H9 (cell line): ENCODE measurements at regions not wholly inside any gene's neighbourhood (a gene's known extent, or its start where the extent isn't known, plus 50 kb on each side); places are given as distances from the start of the nearest gene placed in this dataset.

Experiments
- DNase-seq: peaks from one replicate; pipeline ENCODE4 v3.0.0-alpha.2; 2017
- H2AFZ ChIP-seq: one replicate; pipeline ENCODE4 v1.6.1; 2013; ENCODE audit warnings: mild to moderate bottlenecking, low read length, control low read depth, moderate library complexity
- H2AK5ac ChIP-seq: 2 replicates; pipeline ENCODE4 v1.6.1; 2013; ENCODE audit warnings: low read length, control low read depth, mixed read lengths; ENCODE audit not compliant: insufficient read length
- H2BK120ac ChIP-seq: one replicate; pipeline ENCODE4 v1.6.1; 2013; ENCODE audit warnings: low read depth, mild to moderate bottlenecking, low read length, control low read depth, inconsistent platforms; ENCODE audit not compliant: poor library complexity, severe bottlenecking
- H2BK12ac ChIP-seq: 2 replicates; pipeline ENCODE4 v1.6.1; 2013; ENCODE audit warnings: low read length, control low read depth, mixed read lengths, low read depth; ENCODE audit not compliant: insufficient read length
- H2BK15ac ChIP-seq: 2 replicates; pipeline ENCODE4 v1.6.1; 2013; ENCODE audit warnings: low read depth, low read length, control low read depth
- H2BK20ac ChIP-seq: one replicate; pipeline ENCODE4 v1.6.1; 2013; ENCODE audit warnings: low read depth, mild to moderate bottlenecking, low read length, control low read depth, inconsistent platforms; ENCODE audit not compliant: poor library complexity, severe bottlenecking
- H2BK5ac ChIP-seq: 2 replicates; pipeline ENCODE4 v1.6.1; 2013; ENCODE audit warnings: low read length, control low read depth, mixed read lengths; ENCODE audit not compliant: insufficient read length
- H3K14ac ChIP-seq: 2 replicates; pipeline ENCODE4 v1.6.1; 2013; ENCODE audit warnings: low read length, control low read depth; ENCODE audit not compliant: insufficient read depth
- H3K18ac ChIP-seq: 2 replicates; pipeline ENCODE4 v1.6.1; 2013; ENCODE audit warnings: low read depth, mild to moderate bottlenecking, mixed read lengths, low read length, control low read depth; ENCODE audit not compliant: insufficient read length
- H3K23ac ChIP-seq: 2 replicates; pipeline ENCODE4 v1.6.1; 2013; ENCODE audit warnings: low read length, control low read depth, mixed read lengths, low read depth; ENCODE audit not compliant: insufficient read length
- H3K23me2 ChIP-seq: 2 replicates; pipeline ENCODE4 v1.6.1; 2013; ENCODE audit warnings: low read depth, mild to moderate bottlenecking, mixed read lengths, low read length, control low read depth; ENCODE audit not compliant: insufficient read length, poor library complexity, severe bottlenecking
- H3K27ac ChIP-seq: 2 replicates; pipeline ENCODE4 v1.5.1; 2013; ENCODE audit warnings: low read length, control low read depth, mixed read lengths, low read depth; ENCODE audit not compliant: insufficient read length
- H3K27me3 ChIP-seq: 2 replicates; pipeline ENCODE4 v1.6.1; 2013; ENCODE audit warnings: low read length, control low read depth, inconsistent platforms; ENCODE audit not compliant: insufficient read depth
- H3K4ac ChIP-seq: 2 replicates; pipeline ENCODE4 v1.6.1; 2013; ENCODE audit warnings: low read depth, mild to moderate bottlenecking, control low read depth, inconsistent platforms, low read length, moderate library complexity
- H3K4me1 ChIP-seq: 2 replicates; pipeline ENCODE4 v1.6.1; 2013; ENCODE audit warnings: low read length, control low read depth, inconsistent platforms; ENCODE audit not compliant: insufficient read depth
- H3K4me2 ChIP-seq: 2 replicates; pipeline ENCODE4 v1.6.1; 2013; ENCODE audit warnings: low read length, control low read depth, mixed read lengths; ENCODE audit not compliant: insufficient read length, insufficient read depth
- H3K56ac ChIP-seq: 2 replicates; pipeline ENCODE4 v1.6.1; 2013; ENCODE audit warnings: low read depth, mild to moderate bottlenecking, mixed read lengths, low read length, control low read depth; ENCODE audit not compliant: insufficient read length
- H3K79me1 ChIP-seq: 2 replicates; pipeline ENCODE4 v1.6.1; 2013; ENCODE audit warnings: low read depth, mild to moderate bottlenecking, moderate library complexity, low read length, control low read depth, inconsistent platforms; ENCODE audit not compliant: insufficient read depth, poor library complexity, severe bottlenecking
- H3K79me2 ChIP-seq: 2 replicates; pipeline ENCODE4 v1.6.1; 2013; ENCODE audit warnings: low read length, control low read depth, inconsistent platforms; ENCODE audit not compliant: insufficient read depth
- H3K9ac ChIP-seq: 2 replicates; pipeline ENCODE4 v1.6.1; 2013; ENCODE audit warnings: low read length, control low read depth, mixed read lengths; ENCODE audit not compliant: insufficient read length; ENCODE audit errors: extremely low read depth
- H3K9me3 ChIP-seq: one replicate; pipeline ENCODE4 v1.6.1; 2013; ENCODE audit warnings: low read depth, low read length, inconsistent platforms; ENCODE audit not compliant: control insufficient read depth
- H3T11ph ChIP-seq: one replicate; pipeline ENCODE4 v1.6.1; 2013; ENCODE audit warnings: mild to moderate bottlenecking, low read length, control low read depth, inconsistent platforms
- H4K20me1 ChIP-seq: one replicate; pipeline ENCODE4 v1.6.1; 2013; ENCODE audit not compliant: control insufficient read depth, insufficient read length, insufficient read depth
- H4K5ac ChIP-seq: 2 replicates; pipeline ENCODE4 v1.6.1; 2013; ENCODE audit warnings: low read depth, mild to moderate bottlenecking, mixed read lengths, low read length, control low read depth; ENCODE audit not compliant: insufficient read length
- H4K8ac ChIP-seq: replicated peaks from 2 replicates; pipeline ENCODE4 v1.6.1; 2013; ENCODE audit warnings: low read length, control low read depth, mixed read lengths, low read depth; ENCODE audit not compliant: insufficient read length
- H4K91ac ChIP-seq: 2 replicates; pipeline ENCODE4 v1.6.1; 2013; ENCODE audit warnings: low read depth, mild to moderate bottlenecking, moderate library complexity, mixed read lengths, low read length, control low read depth; ENCODE audit not compliant: insufficient read length
- H3K27ac Mint-ChIP-seq, 3 experiments: 2 replicates in 2 of 3; 3 replicates in 1 of 3; pipeline ENCODE4 v1.8.0; 2020 to 2021; ENCODE audit warnings: mixed read lengths in 3 of 3, mild to moderate bottlenecking in 1 of 3, moderate library complexity in 1 of 3
- H3K27me3 Mint-ChIP-seq: 2 replicates; pipeline ENCODE4 v1.8.0; 2021; ENCODE audit warnings: low read depth, mild to moderate bottlenecking, moderate library complexity, mixed read lengths
- H3K36me3 Mint-ChIP-seq, 3 experiments: 2 replicates in 2 of 3; 3 replicates in 1 of 3; pipeline ENCODE4 v1.8.0; 2020 to 2021; ENCODE audit warnings: low read depth in 3 of 3, mixed read lengths in 3 of 3; ENCODE audit not compliant: insufficient read depth in 1 of 3
- H3K4me1 Mint-ChIP-seq, 2 experiments: 2 replicates each; pipeline ENCODE4 v1.8.0; 2020; ENCODE audit warnings: mixed read lengths in 2 of 2
- H3K4me3 Mint-ChIP-seq, 2 experiments: 2 replicates in 1 of 2; 3 replicates in 1 of 2; pipeline ENCODE4 v1.8.0; 2020 to 2021; ENCODE audit warnings: mild to moderate bottlenecking in 2 of 2, mixed read lengths in 2 of 2, moderate library complexity in 1 of 2
- H3K9me3 Mint-ChIP-seq, 2 experiments: 2 replicates in 1 of 2; 3 replicates in 1 of 2; pipeline ENCODE4 v1.8.0; 2020; ENCODE audit warnings: mild to moderate bottlenecking in 2 of 2, mixed read lengths in 2 of 2, moderate library complexity in 1 of 2
- CTCF ChIP-seq: fragments of 200-600 bp; sonication (generic); conservative IDR thresholded peaks from 3 replicates; pipeline ENCODE4 v1.8.0; 2021; ENCODE audit warnings: antibody characterized with exemption, mild to moderate bottlenecking
- WGBS: extraction: QIAGEN DNeasy Blood & Tissue Kit; methylation state at CpG from one replicate; pipeline ENCODE4 v1.1.7; 2013; ENCODE audit warnings: missing lambda C conversion rate, low lambda C conversion rate, mixed read lengths; ENCODE audit not compliant: insufficient read length; ENCODE audit errors: extremely low coverage; 5-methylcytosine and 5-hydroxymethylcytosine counted together

- no peak overlapping the region for H3K56ac ChIP-seq
- no peaks in the 10 kb centered on the region for H3K79me2 ChIP-seq
- H3K27ac ChIP-seq, result no peak overlapping the region
- no peak overlapping the region for H2BK15ac ChIP-seq
- H3K23me2 ChIP-seq, result no peaks in the 10 kb centered on the region
- H3K9ac ChIP-seq, result no peak overlapping the region
- no peaks in the 10 kb centered on the region for H3K79me1 ChIP-seq
- H3K4ac ChIP-seq, result no peak overlapping the region
- Mint-ChIP-seq H3K9me3 (no peaks in the 10 kb centered on the region), H3K4me1 (peaks cover 2 to 3% of the 10 kb centered on the region in 2 experiments; a peak in 3 of 4 replicates), H3K27me3 (no peaks in the 10 kb centered on the region), H3K36me3 (no peaks in the 10 kb centered on the region), H3K27ac (no peak overlapping the region), H3K4me3 (no peak overlapping the region)
- no peak overlapping the region for H3T11ph ChIP-seq
- H3K27me3 ChIP-seq, result no peaks in the 10 kb centered on the region
- H2BK12ac ChIP-seq, result no peak overlapping the region
- H2BK120ac ChIP-seq, result no peak overlapping the region
- no peak overlapping the region for H4K5ac ChIP-seq
- H4K8ac ChIP-seq, result no peak overlapping the region
- DNase-seq, result no peak
- WGBS, result no CpG with 5 or more reads among the region's 2 CpGs
- no peak for TF ChIP-seq CTCF
- H3K4me1 ChIP-seq, result no peaks in the 10 kb centered on the region
- H3K4me2 ChIP-seq, result no peak overlapping the region
- no peak overlapping the region for H3K18ac ChIP-seq
- no peak overlapping the region for H2BK20ac ChIP-seq
- no peak overlapping the region for H3K14ac ChIP-seq
- H4K91ac ChIP-seq, result no peak overlapping the region
- no peak overlapping the region for H2AK5ac ChIP-seq
- no peak overlapping the region for H2BK5ac ChIP-seq
- H4K20me1 ChIP-seq, result no peaks in the 10 kb centered on the region
- no peak overlapping the region for H2AFZ ChIP-seq
- no peaks in the 10 kb centered on the region for H3K9me3 ChIP-seq
- H3K23ac ChIP-seq, result no peak overlapping the region
Measured at GRCh38 chr4:135492439-135492838, 1290.8 kb upstream of the PABPC4L start.
